Mesendoderm (in vitro differentiated cells): ENCODE measurements at regions not wholly inside any gene's neighbourhood (a gene's known extent, or its start where the extent isn't known, plus 50 kb on each side); places are given as distances from the start of the nearest gene placed in this dataset.
A peak's percentile ranks its signal among the peaks of the same experiment; 100 is the strongest.

Experiments used
- DNase-seq: peaks from one replicate; pipeline ENCODE4 v3.0.0; 2013
- H2AK5ac ChIP-seq: 2 replicates; pipeline ENCODE4 v1.6.1; 2013; ENCODE audit warnings: low read length, inconsistent platforms
- H2BK120ac ChIP-seq: 2 replicates; pipeline ENCODE4 v1.6.1; 2013; ENCODE audit warnings: low read depth, mild to moderate bottlenecking, low read length, moderate library complexity, mixed read lengths
- H2BK15ac ChIP-seq: replicated peaks from 2 replicates; pipeline ENCODE4 v1.6.1; 2013; ENCODE audit warnings: low read depth, mild to moderate bottlenecking, moderate library complexity
- H2BK5ac ChIP-seq: 2 replicates; pipeline ENCODE4 v1.6.1; 2013; ENCODE audit warnings: low read length, inconsistent platforms
- H3K18ac ChIP-seq: 2 replicates; pipeline ENCODE4 v1.6.1; 2013; ENCODE audit warnings: mild to moderate bottlenecking, low read length, mixed read lengths
- H3K23ac ChIP-seq: one replicate; pipeline ENCODE4 v1.6.1; 2013; ENCODE audit warnings: low read length
- H3K27ac ChIP-seq: 2 replicates; pipeline ENCODE4 v1.5.1; 2013; ENCODE audit warnings: low read depth, mild to moderate bottlenecking, inconsistent platforms, low read length, moderate library complexity
- H3K27me3 ChIP-seq: 2 replicates; pipeline ENCODE4 v1.6.1; 2013; ENCODE audit warnings: low read length, control low read depth, mild to moderate bottlenecking, inconsistent platforms; ENCODE audit not compliant: insufficient read depth, poor library complexity
- H3K36me3 ChIP-seq: 2 replicates; pipeline ENCODE4 v1.6.1; 2013; ENCODE audit warnings: low read length, inconsistent platforms; ENCODE audit not compliant: control insufficient read depth, insufficient read depth
- H3K4ac ChIP-seq: one replicate; pipeline ENCODE4 v1.6.1; 2013; ENCODE audit warnings: low read depth, mild to moderate bottlenecking, low read length, moderate library complexity
- H3K4me1 ChIP-seq: 2 replicates; pipeline ENCODE4 v1.6.1; 2013; ENCODE audit warnings: low read depth, low read length, inconsistent platforms; ENCODE audit not compliant: control insufficient read depth
- H3K4me2 ChIP-seq: 2 replicates; pipeline ENCODE4 v1.6.1; 2013; ENCODE audit warnings: low read length
- H3K4me3 ChIP-seq: 2 replicates; pipeline ENCODE4 v1.5.1; 2013; ENCODE audit warnings: mild to moderate bottlenecking, low read length
- H3K56ac ChIP-seq: one replicate; pipeline ENCODE4 v1.6.1; 2013; ENCODE audit warnings: low read length
- H3K79me1 ChIP-seq: 2 replicates; pipeline ENCODE4 v1.6.1; 2013; ENCODE audit warnings: low read length, inconsistent platforms
- H3K79me2 ChIP-seq: 2 replicates; pipeline ENCODE4 v1.6.1; 2013; ENCODE audit warnings: mild to moderate bottlenecking, low read length; ENCODE audit not compliant: control insufficient read depth, insufficient read depth
- H3K9ac ChIP-seq: 2 replicates; pipeline ENCODE4 v1.6.1; 2013; ENCODE audit warnings: low read length, inconsistent platforms
- H4K5ac ChIP-seq: one replicate; pipeline ENCODE4 v1.6.1; 2013; ENCODE audit warnings: low read length
- H4K8ac ChIP-seq: one replicate; pipeline ENCODE4 v1.6.1; 2013; ENCODE audit warnings: low read depth, mild to moderate bottlenecking, control low read depth, low read length, moderate library complexity
- WGBS: extraction: QIAGEN DNeasy Blood & Tissue Kit; methylation state at CpG from one replicate; pipeline ENCODE4 v1.1.7; 2013; ENCODE audit warnings: low lambda C conversion rate, missing lambda C conversion rate; ENCODE audit not compliant: insufficient coverage; ENCODE audit errors: extremely low coverage; 5-methylcytosine and 5-hydroxymethylcytosine counted together

DNA sequence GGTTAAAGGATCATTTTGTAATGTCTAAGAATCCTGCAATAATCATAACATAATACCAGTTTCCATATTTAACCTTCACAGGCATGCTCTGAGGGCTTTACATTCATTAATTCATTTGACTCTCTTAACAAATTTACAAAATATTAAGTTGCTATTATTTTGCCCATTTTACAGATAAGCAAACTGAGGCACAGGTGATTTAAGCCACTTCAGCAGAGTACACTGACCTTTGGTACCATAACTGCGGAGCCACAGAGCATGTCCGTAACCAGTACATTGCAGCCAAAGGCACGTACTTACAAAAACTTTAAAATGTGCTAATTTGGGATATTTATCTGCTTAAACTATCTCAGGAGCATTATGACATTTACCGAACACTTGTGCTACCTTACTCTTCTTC, 169.4 kb upstream of the MYO16 start:
- Histone ChIP-seq H3K4me2 (no peak overlapping the region), H3K56ac (no peak overlapping the region)

DNA sequence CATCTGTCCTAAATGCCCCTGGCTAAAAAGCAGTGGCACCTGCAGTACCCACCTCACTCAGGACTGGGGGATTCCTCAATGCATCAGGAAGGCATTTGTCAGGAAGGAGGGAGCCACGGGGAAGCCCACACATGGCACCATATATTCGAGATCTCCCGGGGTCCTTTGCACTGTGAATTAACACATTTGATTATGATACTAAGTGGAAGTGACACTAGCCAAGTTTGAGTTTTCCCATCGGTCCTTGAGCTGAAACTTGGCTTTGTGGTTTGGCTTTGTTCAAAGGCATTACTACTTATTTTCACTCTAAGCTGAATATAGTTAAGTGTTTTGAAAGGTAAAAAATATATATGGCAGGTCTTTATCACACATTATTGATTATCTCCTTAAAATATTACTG, 168.7 kb upstream of the MYO16 start:
- H2BK5ac ChIP-seq, result no peak overlapping the region
- no peak for DNase-seq
- no peak overlapping the region for H4K8ac ChIP-seq
- H4K5ac ChIP-seq, result no peak overlapping the region
- no peak overlapping the region for H3K4me3 ChIP-seq
- H3K4me2 ChIP-seq, result no peak overlapping the region
- H3K4me1 ChIP-seq, result no peaks in the 10 kb centered on the region
- no peaks in the 10 kb centered on the region for H3K79me2 ChIP-seq
- no peak overlapping the region for H3K9ac ChIP-seq
- H2BK15ac ChIP-seq, result no peak overlapping the region
- H3K36me3 ChIP-seq, result no peaks in the 10 kb centered on the region
- H3K56ac ChIP-seq, result no peak overlapping the region
- no CpG with 5 or more reads among the region's 4 CpGs for WGBS
- H3K4ac ChIP-seq, result no peak overlapping the region
- no peak overlapping the region for H3K18ac ChIP-seq
- H2BK120ac ChIP-seq, result no peak overlapping the region
- no peak overlapping the region for H3K27ac ChIP-seq
- H3K79me1 ChIP-seq, result no peaks in the 10 kb centered on the region
- no peak overlapping the region for H2AK5ac ChIP-seq
- no peak overlapping the region for H3K23ac ChIP-seq
- no peaks in the 10 kb centered on the region for H3K27me3 ChIP-seq

More for the DNA sequence above, 169.4 kb upstream of the MYO16 start:
- Histone ChIP-seq H3K18ac (no peak overlapping the region), H2BK15ac (no peak overlapping the region), H3K27ac (no peak overlapping the region), H3K4ac (no peak overlapping the region), H2BK5ac (no peak overlapping the region), H3K23ac (no peak overlapping the region), H3K79me2 (no peaks in the 10 kb centered on the region), H3K9ac (no peak overlapping the region), H3K27me3 (no peaks in the 10 kb centered on the region), H3K79me1 (no peaks in the 10 kb centered on the region), H3K4me1 (no peaks in the 10 kb centered on the region), H4K5ac (no peak overlapping the region), H3K36me3 (no peaks in the 10 kb centered on the region), H2BK120ac (no peak overlapping the region), H2AK5ac (no peak overlapping the region), H3K4me3 (no peak overlapping the region), H4K8ac (no peak overlapping the region)
- no CpG with 5 or more reads among the region's 4 CpGs for WGBS
- DNase-seq, result no peak

DNA sequence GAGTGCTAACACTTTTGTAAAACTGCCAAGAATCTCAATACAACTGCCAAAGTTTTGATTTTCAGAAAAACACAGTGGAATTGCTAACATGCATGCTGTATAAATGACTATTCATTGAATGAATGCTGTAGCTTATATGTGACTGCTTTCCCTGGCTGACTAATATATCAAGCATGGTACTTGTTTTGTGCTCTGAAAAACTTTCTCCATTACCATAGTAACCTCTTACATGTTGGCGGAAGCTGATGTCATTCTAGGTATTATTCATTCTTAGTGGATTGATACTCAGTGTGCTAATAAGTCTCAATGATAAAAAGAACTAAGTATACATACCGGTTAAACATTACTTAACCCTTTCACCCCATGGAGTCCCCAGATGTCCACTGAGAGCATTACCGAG, 166.1 kb upstream of the MYO16 start:
- H3K56ac ChIP-seq, result no peak overlapping the region
- no peaks in the 10 kb centered on the region for H3K36me3 ChIP-seq
- no peaks in the 10 kb centered on the region for H3K79me2 ChIP-seq
- no peak overlapping the region for H2BK5ac ChIP-seq
- H4K8ac ChIP-seq, result no peak overlapping the region
- no peak overlapping the region for H3K27ac ChIP-seq
- no peaks in the 10 kb centered on the region for H3K4me1 ChIP-seq
- H3K9ac ChIP-seq, result no peak overlapping the region
- H4K5ac ChIP-seq, result no peak overlapping the region
- no peak overlapping the region for H3K18ac ChIP-seq
- no peak overlapping the region for H3K23ac ChIP-seq
- DNase-seq, result peak; percentile 38
- H3K79me1 ChIP-seq, result no peaks in the 10 kb centered on the region
- no peak overlapping the region for H2BK15ac ChIP-seq
- WGBS, result no CpG with 5 or more reads among the region's 3 CpGs
- H3K4ac ChIP-seq, result no peak overlapping the region
- no peak overlapping the region for H2AK5ac ChIP-seq
- H2BK120ac ChIP-seq, result no peak overlapping the region
- no peaks in the 10 kb centered on the region for H3K27me3 ChIP-seq
- H3K4me3 ChIP-seq, result no peak overlapping the region
- H3K4me2 ChIP-seq, result no peak overlapping the region

DNA sequence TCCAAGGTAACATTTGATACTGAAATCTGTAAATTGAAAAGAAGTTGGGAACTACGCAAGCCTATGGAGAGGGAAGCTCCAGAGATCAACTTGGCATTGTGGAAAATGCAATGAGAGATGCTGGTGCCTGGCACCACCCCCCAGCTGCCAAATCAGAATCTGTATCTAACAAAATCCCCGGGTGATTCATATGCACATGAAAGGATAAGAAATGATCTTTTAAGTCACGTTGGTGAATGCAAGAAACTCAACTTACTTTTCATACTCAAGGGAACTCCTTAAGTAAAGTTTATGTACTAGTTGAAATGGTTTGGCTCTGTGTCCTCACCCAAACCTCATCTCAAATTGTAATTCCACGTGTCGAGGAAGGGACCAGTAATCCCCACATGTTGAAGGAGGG, 158.5 kb upstream of the MYO16 start:
- Histone ChIP-seq H3K23ac (no peak overlapping the region), H3K4me2 (no peak overlapping the region), H3K18ac (no peak overlapping the region), H3K27ac (no peak overlapping the region), H2AK5ac (no peak overlapping the region), H4K8ac (no peak overlapping the region), H2BK5ac (no peak overlapping the region), H3K27me3 (no peaks in the 10 kb centered on the region), H3K79me1 (no peaks in the 10 kb centered on the region), H2BK15ac (no peak overlapping the region), H3K4ac (no peak overlapping the region), H3K79me2 (no peaks in the 10 kb centered on the region), H3K56ac (no peak overlapping the region), H4K5ac (no peak overlapping the region), H2BK120ac (no peak overlapping the region), H3K36me3 (no peaks in the 10 kb centered on the region), H3K9ac (no peak overlapping the region), H3K4me3 (no peak overlapping the region), H3K4me1 (no peaks in the 10 kb centered on the region)
- DNase-seq, result no peak
- WGBS, result no CpG with 5 or more reads among the region's 5 CpGs

DNA sequence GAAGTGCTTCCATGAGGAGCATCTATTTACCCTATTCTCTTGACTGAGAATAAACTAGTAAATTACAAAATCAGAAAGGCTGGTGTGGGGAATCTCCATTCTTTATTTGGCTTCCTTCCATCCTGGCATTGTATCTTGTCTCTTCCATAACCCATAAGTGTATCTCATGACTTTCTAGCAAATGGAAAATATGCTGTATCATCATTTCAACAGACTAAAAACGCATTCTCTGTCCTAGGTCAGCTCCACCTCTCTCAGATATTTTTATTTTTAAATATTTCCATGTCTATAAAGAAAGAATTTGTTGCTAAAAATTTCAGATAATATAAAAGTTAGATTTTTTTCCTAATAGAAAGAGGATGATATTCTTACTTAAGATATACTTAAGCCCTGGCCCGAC, 154.2 kb upstream of the MYO16 start:
- Histone ChIP-seq H2BK120ac (no peak overlapping the region), H3K56ac (no peak overlapping the region), H3K9ac (no peak overlapping the region), H4K8ac (no peak overlapping the region), H3K27ac (no peak overlapping the region), H3K4me1 (no peaks in the 10 kb centered on the region), H2BK15ac (no peak overlapping the region), H3K79me2 (no peaks in the 10 kb centered on the region), H3K79me1 (no peaks in the 10 kb centered on the region), H3K4me3 (no peak overlapping the region), H3K4me2 (no peak overlapping the region), H3K4ac (no peak overlapping the region), H2BK5ac (no peak overlapping the region), H3K36me3 (no peaks in the 10 kb centered on the region), H3K27me3 (no peaks in the 10 kb centered on the region), H2AK5ac (no peak overlapping the region), H4K5ac (no peak overlapping the region), H3K23ac (no peak overlapping the region), H3K18ac (no peak overlapping the region)
- no CpG with 5 or more reads among the region's 2 CpGs for WGBS
- no peak for DNase-seq

DNA sequence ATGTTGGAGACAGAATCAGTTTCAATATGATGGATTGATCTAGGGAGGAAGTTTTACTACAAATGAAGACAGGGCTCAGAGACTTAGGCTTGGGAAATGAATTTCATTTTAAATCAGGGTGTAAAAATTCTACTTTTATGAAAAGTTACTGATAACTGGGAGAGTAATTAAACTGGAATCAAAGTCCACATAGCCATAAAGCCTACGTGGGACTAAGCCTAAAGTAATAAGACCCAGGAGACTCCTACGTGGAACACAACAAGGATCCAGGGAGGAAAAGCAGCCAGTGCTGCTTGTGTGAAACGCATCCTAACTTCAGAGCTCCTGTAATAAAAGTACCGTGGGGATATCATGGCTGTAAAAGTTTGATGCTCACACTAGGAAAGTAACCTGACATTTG, 152.0 kb upstream of the MYO16 start:
- Histone ChIP-seq H3K4ac (no peak overlapping the region), H3K27me3 (no peaks in the 10 kb centered on the region)

More for the DNA sequence above, 152.0 kb upstream of the MYO16 start:
- Histone ChIP-seq H4K8ac (no peak overlapping the region), H3K36me3 (no peaks in the 10 kb centered on the region), H3K56ac (no peak overlapping the region), H3K4me3 (no peak overlapping the region), H3K23ac (no peak overlapping the region), H3K79me1 (no peaks in the 10 kb centered on the region), H3K27ac (no peak overlapping the region), H2BK120ac (no peak overlapping the region), H4K5ac (no peak overlapping the region), H3K18ac (no peak overlapping the region), H3K79me2 (no peaks in the 10 kb centered on the region), H2BK15ac (no peak overlapping the region), H2BK5ac (no peak overlapping the region), H3K9ac (no peak overlapping the region), H3K4me2 (no peak overlapping the region), H2AK5ac (no peak overlapping the region), H3K4me1 (no peaks in the 10 kb centered on the region)
- no CpG with 5 or more reads among the region's 4 CpGs for WGBS
- no peak for DNase-seq
